SK-N-MC (cell line): ENCODE measurements at regions not wholly inside any gene's neighbourhood (a gene's known extent, or its start where the extent isn't known, plus 50 kb on each side); places are given as distances from the start of the nearest gene placed in this dataset.

Source experiments
- EZH2 ChIP-seq: fragments of 200-600 bp; sonication (generic); IDR thresholded peaks from one replicate; pipeline ENCODE4 v1.6.1; 2017; ENCODE audit warnings: antibody characterized with exemption
- POLR2AphosphoS5 ChIP-seq: IDR thresholded peaks from 2 replicates; pipeline ENCODE4 v1.6.1; 2012; ENCODE audit warnings: mild to moderate bottlenecking, low read depth, low read length, borderline replicate concordance

- TF ChIP-seq EZH2 = no peak
- TF ChIP-seq POLR2AphosphoS5 = no peak
Measured at GRCh38 chr5:93870649-93871048, 129.2 kb upstream of the POU5F2 start.
